SK-N-SH (cell line): ENCODE measurements at regions not wholly inside any gene's neighbourhood (a gene's known extent, or its start where the extent isn't known, plus 50 kb on each side); places are given as distances from the start of the nearest gene placed in this dataset.

Experiments
- CHD2 ChIP-seq: fragments of 150-350 bp; IDR thresholded peaks from 2 replicates; pipeline ENCODE4 v1.6.1; 2018; ENCODE audit warnings: low read length; ENCODE audit not compliant: partially characterized antibody
- FOXM1 ChIP-seq: IDR thresholded peaks from 2 replicates; pipeline ENCODE4 v1.4.0; 2012; ENCODE audit warnings: low read depth, mild to moderate bottlenecking
- YY1 ChIP-seq: IDR thresholded peaks from 2 replicates; pipeline ENCODE4 v1.4.0; 2012; ENCODE audit warnings: low read depth, mild to moderate bottlenecking
- small RNA-seq, 7 experiments: library from RNA; depleted of rRNA; stranded (forward); fragments of <200 nt; gene quantifications; one replicate each; pipeline ENCODE3, GENCODE V24; 2012

DNA sequence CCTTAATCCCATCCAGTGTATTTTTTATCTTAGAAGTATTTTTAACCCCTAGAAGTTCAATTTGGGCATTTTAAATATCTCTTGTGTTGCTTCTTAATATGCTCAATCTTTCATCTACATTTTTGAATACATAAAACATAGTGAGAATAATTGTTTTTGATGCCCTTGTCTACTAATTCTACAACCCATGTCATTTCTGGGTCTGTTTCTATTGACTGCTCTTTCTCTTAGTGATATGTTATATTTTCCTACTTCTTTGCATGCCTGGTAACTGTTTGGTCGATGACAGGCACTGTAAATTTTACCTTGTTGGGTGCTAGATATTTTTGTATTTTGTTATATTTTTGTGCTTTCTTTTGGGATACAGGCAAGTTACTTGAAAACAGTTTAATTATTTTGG lies 56.3 kb downstream of the CYTL1 start (continued):
- TF ChIP-seq FOXM1 (no peak), YY1 (no peak), CHD2 (no peak)

Small RNAs in the stretch of these regions (small RNA-seq; reads per million reads assigned to genes)
- 0 to 0.13 (median 0) reads per million in 7 experiments for gene RN7SKP113
